SK-N-SH (cell line): ENCODE measurements at regions not wholly inside any gene's neighbourhood (a gene's known extent, or its start where the extent isn't known, plus 50 kb on each side); places are given as distances from the start of the nearest gene placed in this dataset.

Experiments
- CTCF ChIA-PET: fragments of 300-600, 350-600 bp; formaldehyde crosslinking; extraction: SDS; loops from one replicate; lab custom pipeline; 2021; lab: Yijun Ruan, JAX
- POLR2A ChIA-PET: fragments of 350-600 bp; sonication (Branson Sonifier 250); formaldehyde crosslinking; extraction: SDS; loops from one replicate; lab custom pipeline; 2020; ENCODE audit warnings: antibody characterized with exemption, inconsistent platforms; lab: Yijun Ruan, JAX
- DNase-seq: peaks from one replicate; pipeline ENCODE4 v3.0.0; 2012
- H2AFZ ChIP-seq: fragments of 200-600 bp; sonication (generic); 2 replicates; pipeline ENCODE4 v1.8.1; 2016; ENCODE audit warnings: antibody characterized with exemption, mild to moderate bottlenecking, low read depth
- H3F3A ChIP-seq: fragments of 200-600 bp; sonication (generic); replicated peaks from 2 replicates; pipeline ENCODE3; 2016; ENCODE audit warnings: antibody characterized with exemption, mild to moderate bottlenecking; ENCODE audit not compliant: insufficient read depth
- H3K27ac ChIP-seq, 2 experiments: fragments of 200-500 bp in 1 of 2; fragments of 200-600 bp in 1 of 2; sonication (Bioruptor generic) in 1 of 2; sonication (generic), shearing (Covaris generic) in 1 of 2; 2 replicates each; pipeline versions ENCODE4 v1.5.1 to v1.6.1; 2014 to 2016; ENCODE audit warnings: low read depth in 2 of 2, inconsistent platforms in 1 of 2, low read length in 1 of 2, mild to moderate bottlenecking in 1 of 2, mixed read lengths in 1 of 2
- H3K27me3 ChIP-seq: fragments of 200-600 bp; sonication (generic), shearing (Covaris generic); 2 replicates; pipeline ENCODE4 v1.6.1; 2016; ENCODE audit warnings: mixed run types; ENCODE audit not compliant: insufficient read depth
- H3K36me3 ChIP-seq, 2 experiments: fragments of 200-500 bp in 1 of 2; fragments of 200-600 bp in 1 of 2; sonication (Bioruptor generic) in 1 of 2; sonication (generic) in 1 of 2; replicated peaks in 1 of 2; 2 replicates each; pipeline versions ENCODE3 to v1.5.1; 2014 to 2016; ENCODE audit warnings: low read length in 1 of 2, mild to moderate bottlenecking in 1 of 2; ENCODE audit not compliant: insufficient read depth in 2 of 2, control insufficient read depth in 1 of 2
- H3K4me1 ChIP-seq, 2 experiments: fragments of 200-500 bp in 1 of 2; fragments of 200-600 bp in 1 of 2; sonication (Bioruptor generic) in 1 of 2; sonication (generic), shearing (Covaris generic) in 1 of 2; 2 replicates each; pipeline versions ENCODE4 v1.5.1 to v1.6.1; 2014 to 2016; ENCODE audit warnings: low read depth in 1 of 2, low read length in 1 of 2, mixed run types in 1 of 2; ENCODE audit not compliant: insufficient read depth in 2 of 2, control insufficient read depth in 1 of 2
- H3K4me2 ChIP-seq: fragments of 200-600 bp; sonication (generic), shearing (Covaris generic); 2 replicates; pipeline ENCODE4 v1.6.1; 2017; ENCODE audit warnings: mixed run types
- H3K4me3 ChIP-seq, 2 experiments: fragments of 200-500 bp in 1 of 2; fragments of 200-600 bp in 1 of 2; sonication (Bioruptor generic) in 1 of 2; sonication (generic), shearing (Covaris generic) in 1 of 2; 2 replicates each; pipeline versions ENCODE4 v1.5.1 to v1.8.1; 2014 to 2016; ENCODE audit warnings: low read depth in 2 of 2, inconsistent platforms in 1 of 2, low read length in 1 of 2, mild to moderate bottlenecking in 1 of 2, mixed read lengths in 1 of 2, moderate library complexity in 1 of 2
- H3K79me2 ChIP-seq: fragments of 200-600 bp; sonication (generic); 2 replicates; pipeline ENCODE4 v1.8.1; 2017; ENCODE audit warnings: mild to moderate bottlenecking; ENCODE audit not compliant: insufficient read depth
- H3K9ac ChIP-seq: fragments of 200-600 bp; sonication (generic); 2 replicates; pipeline ENCODE4 v1.6.1; 2017; ENCODE audit warnings: mixed run types
- H3K9me2 ChIP-seq: fragments of 200-600 bp; sonication (generic); 2 replicates; pipeline ENCODE4 v1.6.1; 2017; ENCODE audit warnings: mixed run types
- H3K9me3 ChIP-seq: fragments of 200-600 bp; sonication (generic); 2 replicates; pipeline ENCODE4 v1.6.1; 2017; ENCODE audit warnings: mixed run types, mild to moderate bottlenecking, moderate library complexity
- H4K20me1 ChIP-seq: fragments of 200-600 bp; sonication (generic); 2 replicates; pipeline ENCODE4 v1.6.1; 2017; ENCODE audit warnings: mild to moderate bottlenecking, mixed run types; ENCODE audit not compliant: insufficient read depth
- EP300 ChIP-seq, 2 experiments: IDR thresholded peaks; 2 replicates each; pipeline versions ENCODE4 v1.4.0 to v1.6.1; 2012; ENCODE audit warnings: borderline replicate concordance in 1 of 2, low read depth in 1 of 2, low read length in 1 of 2
- EZH2phosphoT487 ChIP-seq: fragments of 200-600 bp; sonication (generic); IDR thresholded peaks from 2 replicates; pipeline ENCODE4 v1.6.1; 2017; ENCODE audit warnings: low read depth, mixed run types, mild to moderate bottlenecking, antibody characterized with exemption, moderate library complexity, borderline replicate concordance
- FOSL2 ChIP-seq: IDR thresholded peaks from 2 replicates; pipeline ENCODE4 v1.4.0; 2012; ENCODE audit warnings: low read depth, mild to moderate bottlenecking, moderate library complexity, borderline replicate concordance
- FOXM1 ChIP-seq: IDR thresholded peaks from 2 replicates; pipeline ENCODE4 v1.4.0; 2012; ENCODE audit warnings: low read depth, mild to moderate bottlenecking
- GABPA ChIP-seq: IDR thresholded peaks from 2 replicates; pipeline ENCODE4 v1.4.0; 2012; ENCODE audit warnings: low read depth, mild to moderate bottlenecking
- JUND ChIP-seq: IDR thresholded peaks from 2 replicates; pipeline ENCODE4 v1.4.0; 2012
- NFIC ChIP-seq: IDR thresholded peaks from 2 replicates; pipeline ENCODE4 v1.4.0; 2012; ENCODE audit warnings: borderline replicate concordance
- PBX3 ChIP-seq: IDR thresholded peaks from 2 replicates; pipeline ENCODE4; 2012
- POLR2AphosphoS5 ChIP-seq: IDR thresholded peaks from 2 replicates; pipeline ENCODE4 v1.6.1; 2012; ENCODE audit warnings: low read depth, low read length
- RFX5 ChIP-seq: IDR thresholded peaks from 2 replicates; pipeline ENCODE4 v1.6.1; 2012; ENCODE audit warnings: mild to moderate bottlenecking, improper control_type of control experiment, low read length
- RXRA ChIP-seq: IDR thresholded peaks from 2 replicates; pipeline ENCODE4 v1.4.0; 2012; ENCODE audit warnings: low read depth, mild to moderate bottlenecking, borderline replicate concordance
- SMC3 ChIP-seq: IDR thresholded peaks from 2 replicates; pipeline ENCODE4 v1.6.1; 2012; ENCODE audit warnings: low read depth, low read length, improper control_type of control experiment
- TAF1 ChIP-seq: IDR thresholded peaks from 2 replicates; pipeline ENCODE4 v1.6.1; 2012; ENCODE audit warnings: low read depth, mild to moderate bottlenecking, low read length, moderate library complexity, borderline replicate concordance
- TCF12 ChIP-seq: IDR thresholded peaks from 2 replicates; pipeline ENCODE4 v1.4.0; 2012
- WGBS: methylation state at CpG from one replicate; pipeline ENCODE4 v1.1.6; 2017; ENCODE audit warnings: low lambda C conversion rate; 5-methylcytosine and 5-hydroxymethylcytosine counted together
- TF ChIP-seq, protein P1 (sequence below): fragments of 200-600 bp; sonication (generic); IDR thresholded peaks from 2 replicates; pipeline ENCODE4 v1.6.1; 2017; ENCODE audit warnings: antibody characterized with exemption, mild to moderate bottlenecking, moderate library complexity
- TF ChIP-seq, protein P2 (sequence below): IDR thresholded peaks from 2 replicates; pipeline ENCODE4 v1.4.0; 2012; ENCODE audit warnings: low read depth
- TF ChIP-seq, protein P3 (sequence below): fragments of 150-350 bp; IDR thresholded peaks from 2 replicates; pipeline ENCODE4 v1.6.1; 2016; ENCODE audit warnings: mild to moderate bottlenecking, low read depth, low read length
- TF ChIP-seq, protein P4 (sequence below): IDR thresholded peaks from 2 replicates; pipeline ENCODE4 v1.4.0; 2012; ENCODE audit warnings: low read depth, borderline replicate concordance

GRCh38 chr12:30485230-30485890 is 210.3 kb downstream of the IPO8 start:
- POLR2A ChIA-PET = no interaction called here
- TF ChIP-seq EP300 (IDR thresholded peaks at IDR 0.05; ENCODE audit: borderline replicate concordance in 1 of 2, low read depth in 1 of 2, low read length in 1 of 2) = no peak
- no peak for TF ChIP-seq RFX5
- TF ChIP-seq NFIC = no peak
- TF ChIP-seq, protein P1, sequence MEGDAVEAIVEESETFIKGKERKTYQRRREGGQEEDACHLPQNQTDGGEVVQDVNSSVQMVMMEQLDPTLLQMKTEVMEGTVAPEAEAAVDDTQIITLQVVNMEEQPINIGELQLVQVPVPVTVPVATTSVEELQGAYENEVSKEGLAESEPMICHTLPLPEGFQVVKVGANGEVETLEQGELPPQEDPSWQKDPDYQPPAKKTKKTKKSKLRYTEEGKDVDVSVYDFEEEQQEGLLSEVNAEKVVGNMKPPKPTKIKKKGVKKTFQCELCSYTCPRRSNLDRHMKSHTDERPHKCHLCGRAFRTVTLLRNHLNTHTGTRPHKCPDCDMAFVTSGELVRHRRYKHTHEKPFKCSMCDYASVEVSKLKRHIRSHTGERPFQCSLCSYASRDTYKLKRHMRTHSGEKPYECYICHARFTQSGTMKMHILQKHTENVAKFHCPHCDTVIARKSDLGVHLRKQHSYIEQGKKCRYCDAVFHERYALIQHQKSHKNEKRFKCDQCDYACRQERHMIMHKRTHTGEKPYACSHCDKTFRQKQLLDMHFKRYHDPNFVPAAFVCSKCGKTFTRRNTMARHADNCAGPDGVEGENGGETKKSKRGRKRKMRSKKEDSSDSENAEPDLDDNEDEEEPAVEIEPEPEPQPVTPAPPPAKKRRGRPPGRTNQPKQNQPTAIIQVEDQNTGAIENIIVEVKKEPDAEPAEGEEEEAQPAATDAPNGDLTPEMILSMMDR = no peak
- no peak for TF ChIP-seq POLR2AphosphoS5
- TF ChIP-seq RXRA = no peak
- TF ChIP-seq TCF12 = no peak
- no peak for TF ChIP-seq SMC3
- TF ChIP-seq JUND = no peak
- TF ChIP-seq EZH2phosphoT487 = no peak
- TF ChIP-seq FOSL2 = no peak
- TF ChIP-seq TAF1 = no peak
- no peak for TF ChIP-seq GABPA
- no peak for TF ChIP-seq FOXM1
- TF ChIP-seq, protein P2, sequence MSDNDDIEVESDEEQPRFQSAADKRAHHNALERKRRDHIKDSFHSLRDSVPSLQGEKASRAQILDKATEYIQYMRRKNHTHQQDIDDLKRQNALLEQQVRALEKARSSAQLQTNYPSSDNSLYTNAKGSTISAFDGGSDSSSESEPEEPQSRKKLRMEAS = no peak
- TF ChIP-seq, protein P3, sequence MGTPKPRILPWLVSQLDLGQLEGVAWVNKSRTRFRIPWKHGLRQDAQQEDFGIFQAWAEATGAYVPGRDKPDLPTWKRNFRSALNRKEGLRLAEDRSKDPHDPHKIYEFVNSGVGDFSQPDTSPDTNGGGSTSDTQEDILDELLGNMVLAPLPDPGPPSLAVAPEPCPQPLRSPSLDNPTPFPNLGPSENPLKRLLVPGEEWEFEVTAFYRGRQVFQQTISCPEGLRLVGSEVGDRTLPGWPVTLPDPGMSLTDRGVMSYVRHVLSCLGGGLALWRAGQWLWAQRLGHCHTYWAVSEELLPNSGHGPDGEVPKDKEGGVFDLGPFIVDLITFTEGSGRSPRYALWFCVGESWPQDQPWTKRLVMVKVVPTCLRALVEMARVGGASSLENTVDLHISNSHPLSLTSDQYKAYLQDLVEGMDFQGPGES = no peak
- TF ChIP-seq, protein P4, sequence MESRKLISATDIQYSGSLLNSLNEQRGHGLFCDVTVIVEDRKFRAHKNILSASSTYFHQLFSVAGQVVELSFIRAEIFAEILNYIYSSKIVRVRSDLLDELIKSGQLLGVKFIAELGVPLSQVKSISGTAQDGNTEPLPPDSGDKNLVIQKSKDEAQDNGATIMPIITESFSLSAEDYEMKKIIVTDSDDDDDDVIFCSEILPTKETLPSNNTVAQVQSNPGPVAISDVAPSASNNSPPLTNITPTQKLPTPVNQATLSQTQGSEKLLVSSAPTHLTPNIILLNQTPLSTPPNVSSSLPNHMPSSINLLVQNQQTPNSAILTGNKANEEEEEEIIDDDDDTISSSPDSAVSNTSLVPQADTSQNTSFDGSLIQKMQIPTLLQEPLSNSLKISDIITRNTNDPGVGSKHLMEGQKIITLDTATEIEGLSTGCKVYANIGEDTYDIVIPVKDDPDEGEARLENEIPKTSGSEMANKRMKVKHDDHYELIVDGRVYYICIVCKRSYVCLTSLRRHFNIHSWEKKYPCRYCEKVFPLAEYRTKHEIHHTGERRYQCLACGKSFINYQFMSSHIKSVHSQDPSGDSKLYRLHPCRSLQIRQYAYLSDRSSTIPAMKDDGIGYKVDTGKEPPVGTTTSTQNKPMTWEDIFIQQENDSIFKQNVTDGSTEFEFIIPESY = no peak
- TF ChIP-seq PBX3 = no peak
- 69% methylated on average over 13 of the region's 14 CpGs for WGBS

More at GRCh38 chr12:30485230-30485890, 210.3 kb downstream of the IPO8 start:
- Histone ChIP-seq H3K9me3 (no peaks in the 10 kb centered on the region), H3K9ac (no peak overlapping the region), H4K20me1 (no peaks in the 10 kb centered on the region), H3K27ac (no peak overlapping the region), H3K4me3 (no peak overlapping the region), H2AFZ (no peak overlapping the region), H3K27me3 (no peaks in the 10 kb centered on the region), H3K9me2 (no peaks in the 10 kb centered on the region), H3K36me3 (no peaks in the 10 kb centered on the region), H3K4me2 (no peak overlapping the region), H3F3A (no peaks in the 10 kb centered on the region), H3K4me1 (no peaks in the 10 kb centered on the region; a peak in 1 of 4 replicates), H3K79me2 (no peaks in the 10 kb centered on the region)
- CTCF ChIA-PET = interaction anchor here (1.1 kb wide), 1 partner anchor 11 kb away, joined by 4 read pairs; no protein-coding TSS in a partner anchor
- no peak for DNase-seq
